NCI-H146 treated with DMSO at 0.1 percent for 48 hours (cell line): ENCODE measurements at regions not wholly inside any gene's neighbourhood (a gene's known extent, or its start where the extent isn't known, plus 50 kb on each side); places are given as distances from the start of the nearest gene placed in this dataset.
A peak's percentile ranks its signal among the peaks of the same experiment; 100 is the strongest.

Experiments
- DNase-seq: peaks from one replicate; lab custom pipeline; 2025; ENCODE audit not compliant: unreplicated experiment; lab: John Stamatoyannopoulos, UW

GRCh38 chr18:41553716-41554115 lies 401.3 kb upstream of the PIK3C3 start:
- DNase-seq = no peak

- no peak for DNase-seq
Measured at GRCh38 chr18:41548521-41549260, 406.3 kb upstream of the PIK3C3 start.

- no peak for DNase-seq
Measured at GRCh38 chr18:41545091-41545888, 409.7 kb upstream of the PIK3C3 start.

GRCh38 chr18:41543815-41544214 lies 411.2 kb upstream of the PIK3C3 start:
- DNase-seq = no peak

GRCh38 chr18:41540237-41540871 lies 414.7 kb upstream of the PIK3C3 start:
- no peak for DNase-seq

- no peak for DNase-seq
Measured at GRCh38 chr18:41538751-41539150, 416.3 kb upstream of the PIK3C3 start.

GRCh38 chr18:41537666-41538065 lies 417.4 kb upstream of the PIK3C3 start:
- DNase-seq = no peak

GRCh38 chr18:41532344-41533086 lies 422.5 kb upstream of the PIK3C3 start:
- DNase-seq = no peak

- DNase-seq = no peak
Measured at GRCh38 chr18:41530970-41531369, 424.1 kb upstream of the PIK3C3 start.

GRCh38 chr18:41529093-41529492 lies 425.9 kb upstream of the PIK3C3 start:
- no peak for DNase-seq

- no peak for DNase-seq
Measured at GRCh38 chr18:41526054-41526453, 429.0 kb upstream of the PIK3C3 start.

GRCh38 chr18:41524674-41525470 lies 430.2 kb upstream of the PIK3C3 start:
- DNase-seq = peak; percentile 69

- no peak for DNase-seq
Measured at GRCh38 chr18:41517142-41517541, 437.9 kb upstream of the PIK3C3 start.

GRCh38 chr18:41513438-41513837 lies 441.6 kb upstream of the PIK3C3 start:
- DNase-seq = no peak

GRCh38 chr18:41504316-41504715 lies 450.7 kb upstream of the PIK3C3 start:
- DNase-seq = no peak

- no peak for DNase-seq
Measured at GRCh38 chr18:41501848-41502247, 453.2 kb upstream of the PIK3C3 start.

GRCh38 chr18:41499345-41499744 lies 455.7 kb upstream of the PIK3C3 start:
- no peak for DNase-seq

- DNase-seq = peak; percentile 28
Measured at GRCh38 chr18:41490861-41491260, 464.2 kb upstream of the PIK3C3 start.

- no peak for DNase-seq
Measured at GRCh38 chr18:41486575-41486974, 468.5 kb upstream of the PIK3C3 start.

GRCh38 chr18:41484069-41484468 lies 471.0 kb upstream of the PIK3C3 start:
- no peak for DNase-seq
